ENCODE measurements at regions not wholly inside any gene's neighbourhood (a gene's known extent, or its start where the extent isn't known, plus 50 kb on each side); places are given as distances from the start of the nearest gene placed in this dataset.

- no peaks in the 10 kb centered on the region for H3K36me3 ChIP-seq (ENCODE audit: low read depth)
- TF ChIP-seq CTCF (IDR thresholded peaks at IDR 0.05; ENCODE audit: poor library complexity, severe bottlenecking), result no peak
- no peak for DNase-seq (ENCODE audit: low spot score)
- H3K9me3 ChIP-seq (ENCODE audit: severe bottlenecking), result no peaks in the 10 kb centered on the region
- H3K27ac ChIP-seq (ENCODE audit: poor library complexity, severe bottlenecking), result no peak overlapping the region
- H3K27me3 ChIP-seq (ENCODE audit: insufficient read depth, poor library complexity, severe bottlenecking), result no peaks in the 10 kb centered on the region
- no peak overlapping the region for H3K4me3 ChIP-seq (ENCODE audit: severe bottlenecking)
- peaks cover under 1% of the 10 kb centered on the region for H3K4me1 ChIP-seq (ENCODE audit: insufficient read depth, poor library complexity, severe bottlenecking)
- ATAC-seq (ENCODE audit: low read depth), result no peak
Measured at GRCh38 chr13:87094646-87095045, 576.5 kb upstream of the SLITRK5 start.

GRCh38 chr13:87100431-87100830 is 570.7 kb upstream of the SLITRK5 start:
- H3K36me3 ChIP-seq (ENCODE audit: low read depth), result no peaks in the 10 kb centered on the region
- no peak for ATAC-seq (ENCODE audit: low read depth)
- H3K27ac ChIP-seq (ENCODE audit: poor library complexity, severe bottlenecking), result no peak overlapping the region
- no peaks in the 10 kb centered on the region for H3K9me3 ChIP-seq (ENCODE audit: severe bottlenecking)
- H3K4me1 ChIP-seq (ENCODE audit: insufficient read depth, poor library complexity, severe bottlenecking), result no peaks in the 10 kb centered on the region
- no peak for DNase-seq (ENCODE audit: low spot score)
- H3K27me3 ChIP-seq (ENCODE audit: insufficient read depth, poor library complexity, severe bottlenecking), result no peaks in the 10 kb centered on the region
- no peak overlapping the region for H3K4me3 ChIP-seq (ENCODE audit: severe bottlenecking)
- TF ChIP-seq CTCF (IDR thresholded peaks at IDR 0.05; ENCODE audit: poor library complexity, severe bottlenecking), result no peak

- no peak for TF ChIP-seq CTCF (IDR thresholded peaks at IDR 0.05; ENCODE audit: poor library complexity, severe bottlenecking)
- Histone ChIP-seq H3K4me1 (ENCODE audit: insufficient read depth, poor library complexity, severe bottlenecking) (no peaks in the 10 kb centered on the region), H3K27ac (ENCODE audit: poor library complexity, severe bottlenecking) (no peak overlapping the region), H3K27me3 (ENCODE audit: insufficient read depth, poor library complexity, severe bottlenecking) (no peaks in the 10 kb centered on the region), H3K36me3 (ENCODE audit: low read depth) (no peaks in the 10 kb centered on the region), H3K4me3 (ENCODE audit: severe bottlenecking) (no peak overlapping the region), H3K9me3 (ENCODE audit: severe bottlenecking) (no peaks in the 10 kb centered on the region)
- DNase-seq (ENCODE audit: low spot score) (no peak), ATAC-seq (ENCODE audit: low read depth) (no peak)
Measured at GRCh38 chr13:87107651-87108050, 563.5 kb upstream of the SLITRK5 start.

- TF ChIP-seq CTCF (IDR thresholded peaks at IDR 0.05; ENCODE audit: poor library complexity, severe bottlenecking), result no peak
- ATAC-seq (ENCODE audit: low read depth), result no peak
Measured at GRCh38 chr13:87120476-87120875, 550.7 kb upstream of the SLITRK5 start.

GRCh38 chr13:87122551-87122950 is 548.6 kb upstream of the SLITRK5 start:
- TF ChIP-seq CTCF (IDR thresholded peaks at IDR 0.05; ENCODE audit: poor library complexity, severe bottlenecking), result no peak
- Histone ChIP-seq H3K36me3 (ENCODE audit: low read depth) (no peaks in the 10 kb centered on the region), H3K4me1 (ENCODE audit: insufficient read depth, poor library complexity, severe bottlenecking) (peaks cover 10% of the 10 kb centered on the region), H3K27ac (ENCODE audit: poor library complexity, severe bottlenecking) (no peak overlapping the region), H3K4me3 (ENCODE audit: severe bottlenecking) (no peak overlapping the region), H3K27me3 (ENCODE audit: insufficient read depth, poor library complexity, severe bottlenecking) (no peaks in the 10 kb centered on the region), H3K9me3 (ENCODE audit: severe bottlenecking) (no peaks in the 10 kb centered on the region)
- DNase-seq (ENCODE audit: low spot score) (no peak), ATAC-seq (ENCODE audit: low read depth) (no peak)

More at GRCh38 chr13:87120476-87120875, 550.7 kb upstream of the SLITRK5 start:
- peaks cover 10% of the 10 kb centered on the region for H3K4me1 ChIP-seq (ENCODE audit: insufficient read depth, poor library complexity, severe bottlenecking)
- H3K27me3 ChIP-seq (ENCODE audit: insufficient read depth, poor library complexity, severe bottlenecking), result no peaks in the 10 kb centered on the region
- H3K9me3 ChIP-seq (ENCODE audit: severe bottlenecking), result no peaks in the 10 kb centered on the region
- no peak overlapping the region for H3K4me3 ChIP-seq (ENCODE audit: severe bottlenecking)
- H3K27ac ChIP-seq (ENCODE audit: poor library complexity, severe bottlenecking), result no peak overlapping the region
- H3K36me3 ChIP-seq (ENCODE audit: low read depth), result no peaks in the 10 kb centered on the region
- DNase-seq (ENCODE audit: low spot score), result no peak
